GM19372 (cell line): ENCODE measurements at regions not wholly inside any gene's neighbourhood (a gene's known extent, or its start where the extent isn't known, plus 50 kb on each side); places are given as distances from the start of the nearest gene placed in this dataset.

ENCODE experiments used
- ATAC-seq: cut with Tn5 transposase; IDR thresholded peaks from one replicate; pipeline ENCODE4 v1.9.1; 2021; ENCODE audit warnings: mild to moderate bottlenecking, low read depth, moderate library complexity; ENCODE audit not compliant: unreplicated experiment

DNA sequence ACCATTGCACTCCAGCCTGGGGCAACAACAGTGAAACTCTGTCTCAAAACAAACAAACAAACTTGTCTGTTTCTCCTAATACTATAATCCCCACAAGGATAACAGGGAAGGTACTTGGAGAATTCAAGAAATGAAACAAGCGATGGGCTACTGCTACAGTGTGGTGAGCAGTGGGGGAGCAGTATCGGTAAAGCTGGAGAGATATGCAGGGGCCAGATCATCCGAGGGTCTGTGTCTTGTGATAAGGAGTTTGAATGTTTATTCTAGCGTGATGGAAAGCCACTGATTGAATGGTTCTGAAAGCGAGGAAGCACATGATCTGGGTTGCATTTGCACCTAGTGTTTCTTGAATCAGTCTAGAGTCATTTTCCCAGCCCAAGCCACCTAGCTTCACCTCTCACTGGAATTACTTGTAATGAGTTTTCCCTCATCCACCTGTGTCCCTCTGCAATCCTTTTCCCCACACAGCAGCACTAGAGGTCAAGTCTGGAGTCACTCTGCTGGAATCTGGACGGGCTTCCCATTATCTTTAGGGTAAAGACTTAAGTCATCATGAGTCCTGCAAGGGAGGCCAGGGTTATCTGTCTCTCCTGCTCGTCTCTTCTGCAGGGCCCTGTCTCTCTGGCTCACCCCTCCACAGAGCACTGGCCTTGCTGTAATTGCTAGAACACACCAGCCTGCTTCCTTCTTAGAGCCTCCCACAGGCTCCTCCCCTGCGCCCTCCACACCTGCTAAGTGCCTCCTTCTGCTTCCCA, 162.3 kb downstream of the KLF5 start:
- no peak for ATAC-seq

DNA sequence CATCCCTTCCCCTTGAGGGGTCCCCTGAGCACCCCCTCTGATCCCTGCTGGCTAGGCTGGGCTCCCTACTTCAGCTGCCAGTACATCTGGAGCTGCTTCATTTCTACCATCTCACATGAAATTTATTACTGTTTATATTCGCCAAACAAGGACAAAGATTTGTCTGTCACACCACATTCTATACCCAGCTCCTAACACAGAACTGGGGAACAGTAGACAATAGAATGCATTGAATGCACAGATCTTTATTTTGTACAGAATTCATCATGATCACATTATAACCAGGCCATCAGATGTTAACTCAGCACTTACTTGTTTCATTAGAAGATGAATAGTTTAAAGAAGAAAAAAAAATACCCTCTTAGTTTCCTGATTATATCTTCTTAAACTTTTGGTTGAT, 159.4 kb downstream of the KLF5 start:
- ATAC-seq: no peak

DNA sequence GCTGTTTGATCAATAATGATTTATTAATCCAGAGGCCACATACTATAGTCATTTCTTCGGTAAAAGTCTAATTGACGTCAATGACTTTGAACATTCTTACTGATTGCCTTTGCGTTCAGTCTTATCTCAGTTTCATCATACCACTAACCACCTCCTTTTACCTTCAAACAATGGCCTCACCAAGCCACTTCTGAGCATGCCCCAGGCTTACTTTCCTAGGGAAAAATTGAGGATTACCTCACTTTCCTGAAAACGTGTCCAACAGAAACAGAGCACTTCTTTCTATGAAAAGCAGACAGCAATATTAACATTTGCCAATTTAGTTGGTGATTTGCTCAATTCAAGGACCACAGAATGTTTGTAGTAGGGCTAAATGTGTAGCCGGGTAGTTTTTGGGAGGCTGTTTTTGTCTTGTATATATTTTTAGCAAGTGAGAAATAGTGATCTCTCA, 157.6 kb downstream of the KLF5 start:
- no peak for ATAC-seq

DNA sequence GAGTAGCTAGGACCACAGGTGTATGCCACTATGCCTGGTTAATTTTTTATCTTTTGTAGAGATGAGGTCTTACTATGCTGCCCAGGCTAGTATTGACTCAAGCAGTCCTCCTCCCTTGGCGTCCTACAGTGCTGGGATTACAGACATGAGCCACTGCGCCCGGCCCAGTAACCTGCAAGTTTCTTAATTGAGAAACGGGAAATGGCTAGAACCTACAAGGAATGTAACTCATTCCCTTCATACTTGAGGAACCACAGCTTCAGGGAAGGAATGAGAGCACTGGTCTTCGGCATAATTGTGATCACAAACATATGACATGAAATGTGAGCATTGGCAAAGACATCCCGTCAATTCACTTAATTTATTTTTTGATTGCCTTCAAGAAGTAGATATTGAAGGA, 157.0 kb downstream of the KLF5 start:
- no peak for ATAC-seq

DNA sequence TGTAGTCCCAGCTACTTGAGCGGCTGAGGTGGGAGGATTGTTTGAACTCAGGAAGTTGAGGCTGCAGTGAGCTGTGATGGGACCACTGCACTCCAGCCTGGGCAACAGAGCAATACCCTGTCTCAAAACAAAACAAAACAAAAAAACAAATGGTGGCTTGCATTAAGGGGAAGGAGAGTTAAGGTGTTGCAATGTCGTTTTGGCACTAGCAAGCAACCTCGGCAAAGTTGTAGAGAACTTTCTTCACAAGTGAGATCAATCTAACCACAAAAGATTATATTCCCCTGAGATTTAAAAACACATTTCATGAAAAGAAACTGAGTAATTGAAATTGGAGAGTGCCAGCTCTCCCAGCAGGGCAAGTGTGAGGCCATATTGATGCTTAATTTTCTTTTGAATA, 153.7 kb downstream of the KLF5 start:
- no peak for ATAC-seq

DNA sequence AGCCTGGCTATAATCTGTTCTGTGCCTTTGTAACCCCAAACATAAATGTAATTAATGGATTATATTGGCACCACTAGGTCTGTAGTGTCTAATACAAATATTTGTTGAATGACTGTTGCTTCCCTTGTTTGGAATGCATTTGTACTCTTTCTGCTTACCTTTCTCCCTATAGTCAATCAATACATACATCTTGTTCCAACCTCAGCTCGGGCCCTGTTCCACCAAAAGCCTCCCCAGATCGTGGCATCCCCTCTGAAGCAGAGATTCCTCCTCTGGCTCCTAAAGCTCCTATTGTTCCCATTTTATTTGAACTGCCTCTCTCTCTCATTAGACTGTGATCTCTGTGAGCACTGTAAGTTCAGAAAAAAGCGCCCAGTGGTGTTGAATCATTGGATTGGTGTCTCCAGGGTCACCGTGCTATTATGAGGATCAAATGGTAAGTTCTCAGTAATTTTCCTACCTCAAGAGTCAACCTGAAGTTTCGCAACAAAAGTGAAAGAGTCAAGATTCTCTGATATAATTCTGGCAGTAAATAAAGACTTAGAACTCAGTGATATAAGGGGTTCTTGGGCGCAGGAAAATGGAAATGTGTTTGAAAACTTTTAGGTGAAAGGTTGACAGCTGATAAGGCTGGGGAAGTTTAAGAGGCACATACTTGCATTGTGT, 151.5 kb downstream of the KLF5 start:
- no peak for ATAC-seq

DNA sequence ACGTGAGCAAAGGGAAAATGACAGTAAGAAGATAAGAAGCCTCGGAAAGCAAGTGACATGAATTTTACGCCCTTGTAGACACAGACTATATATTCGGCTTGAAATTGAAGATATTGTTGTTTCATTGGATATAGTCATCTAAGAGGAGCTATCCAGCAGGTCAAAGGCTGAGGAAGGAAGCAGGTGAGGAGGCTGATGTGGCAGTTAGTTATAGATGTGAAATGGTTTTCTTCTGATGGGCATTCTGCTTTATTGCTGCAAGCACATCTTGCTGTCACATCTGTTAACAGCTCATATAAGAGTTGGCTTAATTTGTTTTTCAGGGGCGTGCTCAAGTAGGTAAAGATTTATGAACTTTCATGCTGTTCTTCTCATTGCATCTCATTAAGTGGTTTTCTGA, 146.1 kb downstream of the KLF5 start:
- ATAC-seq: no peak

DNA sequence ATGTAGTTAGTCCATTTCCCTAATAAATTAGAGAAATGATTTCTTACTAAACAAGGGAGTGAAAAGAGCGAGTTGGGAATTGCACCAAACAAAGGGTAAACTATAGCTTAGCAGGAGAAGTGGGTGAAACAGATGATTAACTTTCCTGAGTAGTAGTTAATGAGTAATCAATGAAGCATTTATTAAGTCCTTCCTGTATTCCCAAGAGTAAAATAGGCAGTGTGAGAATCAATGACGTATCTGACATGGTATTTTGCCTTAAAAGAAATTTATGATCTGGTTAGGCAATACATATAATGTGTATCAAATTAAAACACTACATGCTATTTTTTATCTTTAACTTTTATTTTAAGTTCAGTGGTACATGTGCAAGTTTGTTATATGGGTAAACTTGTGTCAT, 142.8 kb downstream of the KLF5 start:
- ATAC-seq: no peak

DNA sequence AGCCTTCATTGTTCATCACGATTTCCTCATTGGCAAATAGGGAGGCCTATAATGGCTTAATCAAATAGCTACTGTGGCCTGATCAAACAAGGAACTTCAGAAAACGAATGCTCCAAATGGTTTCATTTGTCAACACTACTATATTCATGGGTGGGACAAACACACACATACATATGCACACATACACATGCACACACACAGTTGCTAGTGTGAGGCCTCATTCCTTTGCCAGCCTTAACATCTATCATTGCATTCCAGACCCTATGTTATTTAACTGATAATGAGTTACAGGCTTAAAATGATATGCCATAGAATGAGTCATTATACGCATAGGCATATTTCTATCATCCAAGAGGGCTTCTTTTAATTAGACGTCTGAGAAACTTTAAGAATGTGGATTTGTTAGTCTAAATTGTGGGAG, 140.2 kb downstream of the KLF5 start:
- ATAC-seq: no peak

DNA sequence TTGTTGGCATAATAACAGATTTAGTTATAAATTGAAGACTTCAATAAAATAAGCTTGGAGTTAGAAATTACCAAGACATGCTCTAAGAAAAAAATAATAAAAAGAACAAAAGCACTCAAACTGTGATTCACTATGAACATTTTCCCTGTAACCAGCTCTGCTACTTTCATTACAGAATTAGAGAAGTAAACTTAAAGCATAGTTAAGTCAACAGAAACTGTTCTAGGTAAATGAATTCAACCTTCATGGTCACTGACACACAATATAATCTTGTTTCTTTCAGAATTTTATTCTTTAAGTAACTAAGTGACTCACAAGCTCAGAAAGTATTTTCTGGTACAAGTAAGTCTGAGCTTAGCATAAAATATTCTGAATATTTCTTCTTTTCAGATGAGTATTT, 136.3 kb downstream of the KLF5 start:
- no peak for ATAC-seq

DNA sequence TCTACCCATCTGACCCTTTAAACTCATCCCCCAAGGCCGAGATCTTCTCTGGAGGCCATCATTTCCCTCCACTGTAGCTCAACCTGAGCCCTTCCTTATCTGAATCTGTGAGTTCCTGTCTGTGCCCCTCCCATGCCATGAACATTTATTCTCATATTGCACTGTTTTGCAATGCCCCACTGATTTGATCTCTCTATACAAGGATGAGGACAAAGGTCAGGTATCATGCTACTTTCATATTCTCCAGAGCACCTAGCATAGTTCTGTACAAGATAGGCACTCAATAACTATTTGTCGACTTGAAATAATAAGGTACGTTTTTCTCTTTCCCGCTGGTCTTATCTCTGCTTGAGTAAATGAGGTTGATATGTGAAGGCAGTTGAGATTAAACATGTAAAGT, 135.5 kb downstream of the KLF5 start:
- no peak for ATAC-seq

DNA sequence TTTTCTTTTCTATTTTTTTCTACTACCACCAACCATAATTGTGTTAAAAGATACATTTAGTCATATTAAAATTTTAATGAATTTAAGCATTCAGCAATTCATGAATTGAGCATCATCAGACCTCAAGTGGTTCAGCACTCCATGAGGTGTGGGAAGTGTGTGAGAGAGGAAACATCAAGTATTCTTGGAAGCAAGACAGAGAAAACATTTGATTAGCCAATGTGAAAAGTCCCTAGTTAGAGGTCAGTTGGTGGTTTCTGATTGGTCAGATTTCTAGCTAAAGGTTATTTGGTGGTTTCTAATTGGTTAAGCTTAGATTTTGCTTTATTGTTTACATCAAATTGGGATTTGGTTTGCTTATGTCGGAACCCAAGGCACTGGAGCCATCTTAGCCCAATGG, 134.7 kb downstream of the KLF5 start:
- ATAC-seq: no peak

DNA sequence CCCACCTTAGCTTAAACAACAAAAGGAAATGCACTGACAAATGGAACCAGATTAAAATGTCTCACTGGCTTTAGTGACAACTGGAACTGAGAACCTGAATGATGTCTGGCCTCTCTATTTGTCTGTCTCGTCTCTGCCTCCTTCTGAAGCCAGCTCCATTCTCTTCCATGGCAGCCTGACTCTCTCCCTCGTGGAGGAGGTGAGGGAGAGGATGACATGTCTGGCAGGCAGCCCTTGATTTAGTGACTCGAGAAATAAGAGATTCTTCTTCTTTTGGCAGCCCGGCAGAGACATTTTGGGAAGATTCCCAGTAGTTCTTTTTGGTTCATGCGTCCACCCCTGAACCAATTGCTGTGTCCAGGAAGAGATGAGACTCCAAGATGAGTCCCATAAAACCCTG, 131.7 kb downstream of the KLF5 start:
- no peak for ATAC-seq

DNA sequence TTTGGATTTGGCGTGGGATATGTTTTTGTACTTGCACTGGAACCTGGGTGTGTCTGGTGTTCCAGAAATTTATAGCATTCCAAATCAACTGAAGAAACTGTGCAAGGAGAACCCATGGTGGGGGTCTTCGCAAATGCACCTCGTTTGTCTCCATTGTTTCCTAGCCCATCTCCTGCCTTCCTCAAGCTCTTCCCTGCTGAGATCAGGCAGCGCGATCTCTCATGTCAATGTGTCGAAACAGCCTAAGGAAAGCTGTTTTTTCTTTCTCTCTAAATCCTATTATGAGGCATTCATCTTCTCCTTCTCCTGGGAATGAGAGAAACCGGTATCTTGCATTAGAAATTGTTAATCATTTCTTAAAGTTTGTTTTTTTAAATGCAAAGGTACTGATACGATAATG, 131.0 kb downstream of the KLF5 start:
- ATAC-seq: no peak

DNA sequence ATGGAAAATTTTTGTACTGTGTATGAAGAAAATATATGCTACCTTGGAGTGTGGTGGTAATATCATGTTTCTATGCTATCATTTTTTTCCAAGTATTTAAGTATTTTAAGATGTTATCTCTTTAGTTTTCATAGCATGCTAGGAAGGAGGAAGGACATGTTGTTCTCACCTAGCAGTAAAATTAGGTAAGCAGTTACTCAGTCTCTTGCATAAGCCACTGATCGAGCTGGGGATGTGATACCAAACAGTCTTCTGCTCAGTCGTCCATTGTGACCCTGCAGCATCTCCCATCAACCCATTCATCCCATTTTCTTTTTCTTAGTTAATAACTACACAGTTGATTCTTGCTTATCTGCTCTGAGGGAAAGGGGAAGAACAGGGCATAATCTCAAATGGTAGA, 130.6 kb downstream of the KLF5 start:
- no peak for ATAC-seq

DNA sequence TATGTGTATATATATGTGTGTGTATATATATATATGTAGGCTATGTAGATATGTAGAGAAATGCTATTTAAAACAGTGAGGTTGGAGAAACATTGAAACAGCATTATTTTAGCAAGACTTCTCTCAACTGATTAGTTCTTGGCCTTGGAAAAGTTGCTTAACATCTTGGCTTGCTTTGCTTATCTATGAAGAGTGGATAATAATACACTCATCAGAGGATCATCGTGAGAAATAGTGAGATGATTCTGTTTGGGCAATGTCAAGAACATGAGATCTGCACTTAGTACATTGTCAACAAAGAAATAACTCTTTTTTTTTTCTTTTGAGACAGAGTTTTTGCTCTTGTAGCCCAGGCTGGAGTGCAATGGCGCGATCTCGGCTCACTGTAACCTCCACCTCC, 128.3 kb downstream of the KLF5 start:
- no peak for ATAC-seq

DNA sequence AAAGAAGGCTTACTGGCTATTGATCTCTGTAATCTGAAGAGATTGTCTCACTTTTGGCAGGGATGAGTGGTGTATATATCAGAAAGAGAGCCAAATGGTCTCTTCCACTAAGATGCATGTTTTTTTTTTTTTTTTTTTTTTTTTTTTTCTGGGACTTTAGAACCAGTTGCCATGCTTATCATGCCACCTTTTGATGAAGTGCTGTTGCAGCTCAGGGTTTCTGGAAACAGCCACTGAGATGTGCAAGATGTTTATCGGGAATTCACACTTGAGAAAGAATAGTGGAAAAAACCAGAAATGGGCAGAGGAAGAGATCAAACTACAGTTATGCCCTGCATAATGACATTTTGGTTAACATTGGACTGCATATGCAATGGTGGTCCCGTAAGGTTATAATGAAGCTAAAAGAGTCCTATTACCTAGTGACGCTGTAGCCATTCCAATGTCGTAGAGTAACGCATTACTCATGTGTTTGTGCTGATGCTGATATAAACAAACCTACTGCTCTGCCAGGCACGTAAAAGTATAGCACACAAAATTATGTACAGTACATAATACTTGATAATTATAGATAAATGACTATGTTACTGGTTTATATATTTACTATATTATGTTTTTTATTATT, 121.0 kb downstream of the KLF5 start:
- no peak for ATAC-seq

DNA sequence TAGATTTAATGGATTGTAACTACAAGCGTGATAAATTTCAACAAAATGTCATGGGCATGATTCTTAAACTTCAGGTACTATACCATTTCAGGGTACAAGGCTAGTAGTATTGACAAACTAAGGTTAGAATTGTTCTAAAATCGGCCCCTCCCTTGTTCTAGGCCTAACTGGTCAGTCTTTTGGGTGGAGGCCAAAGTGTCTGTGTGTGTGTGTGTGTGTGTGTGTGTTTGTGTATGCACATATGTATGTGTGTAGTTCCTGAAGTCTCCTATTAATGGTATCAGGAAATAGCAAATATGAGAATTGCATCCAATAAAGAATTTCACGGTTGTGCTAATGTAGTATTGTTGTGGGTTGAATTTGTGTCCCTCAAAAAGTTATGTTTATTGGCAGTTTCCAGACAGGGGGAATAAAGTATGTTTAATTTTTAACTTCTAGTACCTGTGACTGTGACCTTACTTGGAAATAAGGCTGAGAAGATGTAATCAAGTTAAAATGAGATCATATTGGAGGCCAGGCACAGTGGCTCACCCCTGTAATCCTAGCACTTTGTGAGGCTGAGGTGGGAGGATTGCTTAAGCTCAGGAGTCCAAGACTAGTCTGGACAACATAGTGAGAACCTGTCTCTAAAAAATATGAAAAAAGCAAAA, 119.2 kb downstream of the KLF5 start:
- no peak for ATAC-seq

DNA sequence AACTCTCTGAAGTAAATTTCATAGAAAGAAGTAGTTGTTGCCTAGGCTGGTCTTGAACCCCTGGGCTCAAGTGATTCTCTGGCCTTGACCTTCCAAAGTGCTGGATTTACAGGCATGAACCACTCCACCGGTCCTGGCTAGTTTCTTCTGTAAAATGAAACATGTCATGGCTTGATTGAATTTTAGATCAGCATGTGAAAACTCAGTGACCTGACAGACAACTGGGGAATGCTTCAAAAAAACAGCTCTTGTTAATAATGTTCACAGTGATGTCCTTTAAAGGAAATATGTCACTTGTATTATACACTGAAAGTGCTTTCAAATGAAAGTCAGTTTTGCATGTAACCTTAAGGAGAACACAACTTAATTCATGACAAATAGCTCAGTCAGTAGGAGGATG, 118.2 kb downstream of the KLF5 start:
- ATAC-seq: no peak

DNA sequence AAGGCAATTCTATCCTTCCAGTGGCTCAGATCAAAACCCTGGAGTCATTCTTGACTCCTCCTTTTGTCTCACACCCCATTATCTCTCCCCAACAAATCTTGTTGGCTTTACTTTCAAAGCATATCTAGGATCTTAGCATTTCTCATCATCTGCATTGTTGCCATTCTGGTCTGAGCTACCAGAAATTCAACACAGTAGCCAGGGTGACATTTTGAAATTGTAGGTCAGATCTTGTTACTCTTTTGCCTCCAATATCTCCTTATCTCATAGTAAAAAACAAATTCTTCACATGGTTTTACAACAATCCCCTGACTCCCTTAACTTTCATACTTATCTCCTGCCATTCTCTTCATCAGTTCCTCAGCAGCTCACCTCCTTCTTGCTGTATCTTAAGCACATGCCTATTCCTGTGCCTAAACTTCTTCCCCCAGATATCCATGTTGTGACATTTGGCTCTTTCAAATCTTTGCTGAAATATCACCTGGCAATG, 115.8 kb downstream of the KLF5 start:
- no peak for ATAC-seq

DNA sequence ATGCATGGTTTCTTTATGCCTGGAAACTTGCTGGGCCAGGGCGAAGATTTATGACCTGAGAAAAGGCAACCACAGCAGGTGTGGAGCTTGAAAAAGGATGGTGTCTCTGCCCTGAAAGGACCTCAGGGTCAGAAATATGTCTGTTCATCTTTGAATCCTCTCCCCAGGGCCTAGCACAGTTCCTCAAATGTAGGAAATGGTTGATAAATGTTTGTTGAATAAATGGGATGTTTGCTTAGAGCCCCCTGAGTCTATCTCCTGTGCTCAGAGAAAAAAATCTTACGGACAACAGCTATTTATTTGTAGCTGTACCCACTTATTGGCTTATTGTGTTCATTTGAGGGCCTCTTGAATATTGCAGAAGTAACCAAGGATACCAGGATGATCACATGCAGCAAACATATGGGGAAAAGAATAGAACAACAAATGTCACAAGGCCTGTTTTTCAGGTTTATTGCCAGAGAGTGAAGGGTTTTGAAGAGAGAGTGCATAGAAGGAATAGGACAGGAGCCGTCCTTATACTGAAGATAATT, 114.5 kb downstream of the KLF5 start:
- ATAC-seq: no peak
